Large intestine (tissue), 3 donors: ENCODE measurements at regions not wholly inside any gene's neighbourhood (a gene's known extent, or its start where the extent isn't known, plus 50 kb on each side); places are given as distances from the start of the nearest gene placed in this dataset.
"Not testable (repeated sequence)": the region's sequence is repeated elsewhere in the genome, so short reads cannot be mapped to it uniquely, and the experiment has no call there.

Experiments
- DNase-seq, 2 donors: peaks; one replicate each; pipeline versions ENCODE4 v3.0.0 to v3.0.0-alpha.2; 2013
- H3K27ac ChIP-seq: one replicate; pipeline ENCODE4 v1.5.1; 2013; ENCODE audit warnings: low read length
- H3K27me3 ChIP-seq: 2 replicates; pipeline ENCODE4 v1.6.1; 2013; ENCODE audit warnings: low read length; ENCODE audit not compliant: control insufficient read depth, insufficient read depth
- H3K36me3 ChIP-seq: 2 replicates; pipeline ENCODE4 v1.6.1; 2013; ENCODE audit warnings: low read length; ENCODE audit not compliant: control insufficient read depth, insufficient read depth
- H3K4me1 ChIP-seq: one replicate; pipeline ENCODE4 v1.6.1; 2013; ENCODE audit warnings: low read length; ENCODE audit not compliant: control insufficient read depth, insufficient read depth
- H3K4me3 ChIP-seq: one replicate; pipeline ENCODE4 v1.5.1; 2013; ENCODE audit warnings: low read length
- H3K9me3 ChIP-seq: one replicate; pipeline ENCODE4 v1.6.1; 2013; ENCODE audit warnings: mild to moderate bottlenecking, low read depth, low read length, moderate library complexity; ENCODE audit not compliant: control insufficient read depth
- WGBS: methylation state at CpG from one replicate; pipeline ENCODE4 v1.1.5; 2013; ENCODE audit warnings: low lambda C conversion rate; ENCODE audit not compliant: insufficient coverage; 5-methylcytosine and 5-hydroxymethylcytosine counted together

DNA sequence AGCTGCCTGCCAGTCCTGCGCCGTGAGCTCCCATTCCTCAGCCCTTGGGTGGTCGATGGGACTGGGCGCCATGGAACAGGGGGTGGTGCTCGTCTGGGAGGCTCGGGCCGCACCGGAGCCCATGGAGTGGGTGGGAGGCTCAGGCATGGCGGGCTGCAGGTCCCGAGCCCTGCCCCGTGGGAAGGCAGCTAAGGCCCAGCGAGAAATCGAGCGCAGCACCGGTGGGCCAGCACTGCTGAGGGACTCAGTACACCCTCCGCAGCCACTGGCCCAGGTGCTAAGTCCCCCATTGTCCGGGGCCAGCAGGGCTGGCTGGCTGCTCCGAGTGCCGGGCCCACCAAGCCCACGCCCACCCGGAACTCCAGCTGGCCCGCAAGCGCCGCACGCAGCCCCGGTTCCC is 501.0 kb upstream of the BRINP1 start:
- H3K4me3 ChIP-seq, H3K4me1 ChIP-seq, H3K27me3 ChIP-seq, H3K27ac ChIP-seq, H3K36me3 ChIP-seq, H3K9me3 ChIP-seq, DNase-seq: not testable (repeated sequence)
- WGBS: no CpG with 5 or more reads among the region's 26 CpGs

DNA sequence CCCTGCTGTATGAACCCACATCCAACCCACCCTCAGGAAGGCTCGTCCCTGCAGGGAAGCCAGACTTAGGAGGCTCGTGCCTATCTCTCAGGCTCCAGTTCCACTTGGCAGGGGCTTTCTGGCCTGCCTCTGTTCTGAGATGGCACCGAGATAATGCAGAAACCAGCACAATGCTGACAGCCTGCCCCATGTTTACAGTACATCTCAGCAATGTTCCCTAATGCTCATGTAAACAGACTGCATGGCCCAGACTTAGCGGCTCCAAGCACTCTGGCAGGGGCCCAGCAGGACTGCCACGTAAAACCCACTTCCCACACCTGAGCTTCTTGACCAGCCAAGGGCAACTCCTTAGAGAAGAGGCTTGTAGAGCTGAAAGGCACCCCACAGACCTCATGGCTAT is 499.5 kb upstream of the BRINP1 start:
- H3K27ac ChIP-seq: no peak overlapping the region
- H3K27me3 ChIP-seq: no peaks in the 10 kb centered on the region
- H3K36me3 ChIP-seq: no peaks in the 10 kb centered on the region
- no peak for DNase-seq
- no peaks in the 10 kb centered on the region for H3K4me1 ChIP-seq
- WGBS: no CpG with 5 or more reads among the region's 5 CpGs
- H3K4me3 ChIP-seq: no peak overlapping the region
- H3K9me3 ChIP-seq: no peaks in the 10 kb centered on the region

DNA sequence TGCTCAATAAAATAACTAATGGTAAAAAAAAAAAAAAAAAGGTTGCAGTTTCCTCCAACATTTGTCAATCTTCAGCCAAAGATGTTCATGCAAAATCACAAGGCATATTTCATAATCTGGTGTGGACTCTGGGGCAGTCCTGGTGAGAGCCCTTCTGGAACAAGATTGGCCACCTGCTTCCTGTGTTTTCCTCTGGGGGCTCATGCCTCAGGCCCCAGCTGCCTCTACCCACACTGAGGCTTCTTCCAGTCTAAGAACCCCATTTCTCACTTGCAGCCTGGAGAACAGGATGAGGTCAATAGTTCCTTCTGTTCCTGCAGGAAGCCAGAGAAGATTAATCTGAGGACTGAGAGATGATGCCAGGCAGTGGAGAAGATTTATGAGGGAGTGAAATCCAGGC is 492.6 kb upstream of the BRINP1 start:
- DNase-seq: no peak
- H3K4me1 ChIP-seq: no peaks in the 10 kb centered on the region
- no peaks in the 10 kb centered on the region for H3K27me3 ChIP-seq
- no peak overlapping the region for H3K4me3 ChIP-seq
- no peaks in the 10 kb centered on the region for H3K36me3 ChIP-seq
- no peak overlapping the region for H3K27ac ChIP-seq
- H3K9me3 ChIP-seq: no peaks in the 10 kb centered on the region

DNA sequence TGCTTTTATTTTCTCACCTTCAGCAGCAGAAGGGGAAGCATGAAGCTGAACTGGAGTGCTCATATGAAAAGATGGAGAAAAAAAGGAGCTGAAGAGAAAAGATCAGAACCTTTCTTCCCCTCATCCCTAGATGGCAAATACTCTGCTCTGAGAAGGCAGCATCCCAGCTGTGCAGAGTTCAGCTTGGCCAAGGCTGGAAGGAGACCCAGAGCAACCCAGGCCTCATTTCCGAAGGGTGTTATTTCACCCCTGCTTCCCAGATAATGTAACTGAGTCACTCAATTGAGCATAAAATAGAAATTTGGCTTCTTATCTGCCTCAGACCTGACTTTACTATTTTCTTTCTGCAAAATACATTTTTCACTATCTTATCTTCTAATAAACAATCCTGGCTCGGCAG is 489.9 kb upstream of the BRINP1 start:
- WGBS: 40% methylated on average over 2 of the region's 2 CpGs
- H3K4me1 ChIP-seq: no peaks in the 10 kb centered on the region
- no peaks in the 10 kb centered on the region for H3K9me3 ChIP-seq
- no peaks in the 10 kb centered on the region for H3K36me3 ChIP-seq
- H3K4me3 ChIP-seq: no peak overlapping the region
- no peaks in the 10 kb centered on the region for H3K27me3 ChIP-seq
- H3K27ac ChIP-seq: no peak overlapping the region
- DNase-seq: no peak

DNA sequence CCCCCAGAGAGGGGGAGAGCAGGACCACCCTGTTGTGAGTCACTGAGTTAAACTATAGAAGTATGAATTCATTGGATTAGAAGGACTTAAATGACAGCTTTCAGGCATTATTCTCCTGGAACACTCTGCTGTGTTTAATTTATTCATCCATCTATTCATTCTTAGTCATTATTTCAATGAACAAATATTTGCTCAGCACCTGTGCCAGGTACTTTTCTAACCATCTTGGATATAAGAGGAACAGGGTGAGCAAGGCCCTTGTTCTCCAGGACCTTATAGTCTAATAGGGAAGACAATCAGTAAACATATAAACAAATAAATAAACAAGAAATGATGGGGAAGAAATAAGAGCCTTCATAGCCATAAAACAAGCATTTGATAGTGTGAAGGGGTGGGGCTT is 483.9 kb upstream of the BRINP1 start:
- no peaks in the 10 kb centered on the region for H3K27me3 ChIP-seq
- DNase-seq: no peak
- no peak overlapping the region for H3K4me3 ChIP-seq
- no peak overlapping the region for H3K27ac ChIP-seq
- no peaks in the 10 kb centered on the region for H3K36me3 ChIP-seq
- no peaks in the 10 kb centered on the region for H3K9me3 ChIP-seq
- no peaks in the 10 kb centered on the region for H3K4me1 ChIP-seq

DNA sequence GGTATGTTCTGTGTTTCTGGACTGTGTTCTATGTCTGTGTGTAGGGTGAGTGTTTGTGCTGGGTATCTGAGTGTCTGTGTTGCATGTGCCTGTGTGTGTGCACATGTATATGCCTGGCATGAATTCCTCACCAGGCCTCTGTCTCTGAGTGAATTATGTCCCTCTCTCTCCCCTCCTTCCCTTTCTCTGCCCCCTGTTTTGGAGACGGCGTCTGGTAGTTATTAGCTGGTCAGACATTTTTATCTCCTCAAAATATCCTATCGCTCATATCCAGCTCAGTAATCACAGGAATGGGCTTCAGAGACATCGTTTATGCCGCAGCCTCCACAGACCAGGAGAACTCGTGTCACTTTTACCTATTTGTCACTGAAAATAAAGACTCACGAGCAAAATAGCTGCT is 483.2 kb upstream of the BRINP1 start:
- Histone ChIP-seq H3K27me3 (no peaks in the 10 kb centered on the region), H3K27ac (no peak overlapping the region), H3K4me3 (no peak overlapping the region), H3K9me3 (no peaks in the 10 kb centered on the region), H3K4me1 (no peaks in the 10 kb centered on the region), H3K36me3 (no peaks in the 10 kb centered on the region)
- WGBS: 50% methylated on average over 2 of the region's 7 CpGs
- no peak for DNase-seq

DNA sequence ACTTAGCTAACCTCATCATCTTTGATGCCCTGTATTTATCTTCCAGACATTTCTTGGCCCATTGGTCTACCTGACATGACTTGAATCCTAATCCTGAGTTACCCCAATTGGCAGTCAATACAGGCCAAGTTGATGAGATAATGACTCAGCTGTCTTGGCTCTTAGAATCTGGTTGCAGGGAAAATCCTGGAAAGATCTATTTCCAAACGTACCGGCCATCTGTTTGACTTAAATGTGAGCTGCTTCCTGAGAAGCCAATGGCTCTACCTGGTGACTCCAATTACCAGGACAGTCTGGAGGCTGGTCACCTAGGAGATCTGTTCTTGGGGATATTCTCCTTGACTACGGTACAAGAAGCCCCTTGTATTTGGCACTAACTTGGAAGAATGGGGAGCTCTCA is 475.2 kb upstream of the BRINP1 start:
- H3K4me1 ChIP-seq: no peaks in the 10 kb centered on the region
- H3K9me3 ChIP-seq: no peaks in the 10 kb centered on the region
- DNase-seq: no peak
- H3K27ac ChIP-seq: no peak overlapping the region
- H3K36me3 ChIP-seq: no peaks in the 10 kb centered on the region
- H3K27me3 ChIP-seq: no peaks in the 10 kb centered on the region
- no peak overlapping the region for H3K4me3 ChIP-seq
- no CpG with 5 or more reads among the region's 3 CpGs for WGBS

DNA sequence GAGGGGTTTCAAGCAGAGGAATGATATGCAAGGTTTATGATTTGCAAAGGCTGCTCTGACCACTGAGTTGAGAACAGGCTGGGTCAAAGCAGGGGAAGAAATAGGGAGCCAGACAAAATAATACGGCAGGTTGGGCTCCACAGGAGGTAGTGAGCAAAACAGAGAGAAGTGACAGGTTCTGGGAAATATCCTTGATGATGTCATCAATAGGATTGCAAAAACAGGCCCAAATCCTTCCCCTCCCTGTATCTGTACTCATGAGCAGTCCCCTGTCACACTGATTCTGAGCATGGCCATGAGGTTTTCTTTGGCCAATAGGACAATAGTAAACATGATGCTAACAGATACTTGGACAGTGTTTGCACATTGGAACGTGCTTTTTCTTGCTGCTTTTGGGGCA is 471.8 kb upstream of the BRINP1 start:
- Histone ChIP-seq H3K36me3 (no peaks in the 10 kb centered on the region), H3K9me3 (no peaks in the 10 kb centered on the region), H3K27me3 (no peaks in the 10 kb centered on the region), H3K4me3 (no peak overlapping the region), H3K27ac (no peak overlapping the region), H3K4me1 (no peaks in the 10 kb centered on the region)
- DNase-seq: no peak
- WGBS: 83% methylated on average over 1 of the region's 2 CpGs

DNA sequence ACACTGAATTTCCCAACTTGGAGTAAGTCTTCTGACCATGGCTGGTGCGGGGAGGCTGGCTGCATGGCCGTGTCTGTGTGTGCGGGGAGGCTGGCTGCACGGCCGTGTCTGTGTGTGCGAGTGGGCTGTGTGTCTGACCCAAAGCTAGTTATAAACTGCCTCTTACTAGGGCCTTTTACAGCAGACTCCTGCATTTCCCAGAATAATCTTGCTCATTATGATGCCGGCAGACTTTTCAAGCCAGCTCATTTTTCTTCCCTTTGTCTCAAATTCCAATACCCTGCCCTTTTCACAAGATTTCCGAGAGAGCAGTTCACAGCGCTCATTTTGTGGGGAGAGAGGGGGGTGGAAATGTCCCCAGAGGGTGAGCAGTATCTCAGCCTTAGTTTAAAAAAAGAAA is 470.7 kb upstream of the BRINP1 start:
- no peak overlapping the region for H3K27ac ChIP-seq
- H3K27me3 ChIP-seq: no peaks in the 10 kb centered on the region
- H3K9me3 ChIP-seq: no peaks in the 10 kb centered on the region
- H3K4me1 ChIP-seq: no peaks in the 10 kb centered on the region
- no peak overlapping the region for H3K4me3 ChIP-seq
- H3K36me3 ChIP-seq: no peaks in the 10 kb centered on the region
- WGBS: 69% methylated on average over 2 of the region's 9 CpGs
- DNase-seq: no peak

DNA sequence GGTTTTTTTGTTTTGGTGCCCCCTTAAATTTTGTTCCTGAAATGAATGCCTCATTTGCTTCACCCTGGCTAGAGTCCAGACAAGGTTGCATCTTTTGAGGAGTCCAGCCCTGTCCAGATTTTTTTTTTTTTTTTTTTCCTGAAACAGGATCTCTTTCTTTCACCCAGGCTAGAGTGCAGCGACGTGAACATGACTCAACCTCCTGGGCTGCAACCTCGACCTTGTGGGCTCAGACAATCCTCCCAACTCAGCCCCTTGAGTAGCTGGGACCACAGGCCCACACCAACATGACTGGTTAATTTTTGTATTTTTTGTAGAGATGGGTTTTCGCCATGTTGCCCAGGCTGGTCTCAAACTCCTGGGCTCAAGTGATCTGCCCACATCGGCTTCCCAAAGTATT is 469.0 kb upstream of the BRINP1 start:
- Histone ChIP-seq H3K4me1 (no peaks in the 10 kb centered on the region), H3K27me3 (no peaks in the 10 kb centered on the region), H3K9me3 (no peaks in the 10 kb centered on the region), H3K27ac (no peak overlapping the region), H3K36me3 (no peaks in the 10 kb centered on the region), H3K4me3 (no peak overlapping the region)
- no CpG with 5 or more reads among the region's 5 CpGs for WGBS
- no peak for DNase-seq

DNA sequence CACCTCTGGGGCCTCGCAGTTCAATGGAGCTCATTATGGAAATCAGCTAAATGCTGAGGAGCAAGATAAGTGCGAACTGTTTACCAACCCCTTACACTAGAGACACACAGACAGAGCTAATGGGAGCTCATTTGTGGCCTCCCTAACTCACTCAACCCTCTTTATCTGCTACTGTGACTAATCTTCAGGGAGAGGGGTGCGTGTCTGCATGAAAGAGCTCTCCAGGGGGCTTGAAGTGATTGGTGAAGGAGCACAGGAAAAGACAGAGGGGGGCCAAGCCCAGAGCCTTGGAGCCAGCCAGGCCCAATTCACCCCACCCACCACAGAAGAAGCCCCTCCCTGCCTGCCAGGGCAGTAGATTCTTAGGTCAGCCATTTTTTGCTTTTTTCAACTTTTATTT is 466.8 kb upstream of the BRINP1 start:
- no peaks in the 10 kb centered on the region for H3K9me3 ChIP-seq
- H3K27ac ChIP-seq: no peak overlapping the region
- no peaks in the 10 kb centered on the region for H3K4me1 ChIP-seq
- H3K4me3 ChIP-seq: no peak overlapping the region
- H3K36me3 ChIP-seq: no peaks in the 10 kb centered on the region
- no peak for DNase-seq
- no CpG with 5 or more reads among the region's 3 CpGs for WGBS
- no peaks in the 10 kb centered on the region for H3K27me3 ChIP-seq
